ENCODE measurements at regions not wholly inside any gene's neighbourhood (a gene's known extent, or its start where the extent isn't known, plus 50 kb on each side); places are given as distances from the start of the nearest gene placed in this dataset.

DNA sequence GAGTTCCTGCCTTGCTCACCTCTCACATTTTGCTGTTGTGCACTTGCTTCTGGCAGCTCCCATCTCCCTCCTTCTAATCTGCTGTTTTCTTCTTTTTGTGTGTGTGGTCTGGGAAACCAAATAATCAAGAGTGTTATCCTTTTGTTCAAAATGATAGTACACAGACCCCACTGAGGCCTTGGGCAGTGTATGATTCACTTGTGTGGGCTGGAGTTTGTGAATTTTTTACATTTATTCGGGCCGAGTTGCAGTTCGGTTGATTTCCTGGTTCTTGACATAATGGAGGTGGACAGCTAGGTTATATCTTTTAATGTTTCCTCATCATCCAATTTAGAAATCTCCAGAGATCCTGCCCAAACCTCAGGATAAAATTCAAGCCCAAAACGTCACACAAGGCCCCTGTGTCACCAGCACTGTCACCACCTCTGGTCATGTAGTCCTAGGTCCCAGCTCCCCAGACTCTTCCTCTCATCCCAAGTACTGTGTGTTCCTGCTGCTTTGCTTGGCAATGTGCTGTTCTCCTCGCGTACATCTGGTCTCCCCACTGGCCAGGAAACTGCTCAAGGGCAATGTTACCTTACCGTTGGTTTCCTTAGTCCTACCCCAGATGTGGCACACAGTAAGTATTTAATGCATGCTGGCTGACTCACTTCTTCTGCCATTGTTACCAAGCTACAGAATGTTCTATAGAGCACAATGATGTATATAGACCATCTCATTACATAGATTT lies 55.7 kb upstream of the PHACTR2 start:
- no peak overlapping the region for H3K27ac ChIP-seq
- H3K9me3 ChIP-seq (ENCODE audit: low read depth) = no peaks in the 10 kb centered on the region
- no peaks in the 10 kb centered on the region for H3K4me1 ChIP-seq (ENCODE audit: low read depth)
- H3K27me3 ChIP-seq = no peaks in the 10 kb centered on the region
- no peaks in the 10 kb centered on the region for H3K36me3 ChIP-seq
- no peak overlapping the region for H3K4me3 ChIP-seq
- TF ChIP-seq, protein P1, sequence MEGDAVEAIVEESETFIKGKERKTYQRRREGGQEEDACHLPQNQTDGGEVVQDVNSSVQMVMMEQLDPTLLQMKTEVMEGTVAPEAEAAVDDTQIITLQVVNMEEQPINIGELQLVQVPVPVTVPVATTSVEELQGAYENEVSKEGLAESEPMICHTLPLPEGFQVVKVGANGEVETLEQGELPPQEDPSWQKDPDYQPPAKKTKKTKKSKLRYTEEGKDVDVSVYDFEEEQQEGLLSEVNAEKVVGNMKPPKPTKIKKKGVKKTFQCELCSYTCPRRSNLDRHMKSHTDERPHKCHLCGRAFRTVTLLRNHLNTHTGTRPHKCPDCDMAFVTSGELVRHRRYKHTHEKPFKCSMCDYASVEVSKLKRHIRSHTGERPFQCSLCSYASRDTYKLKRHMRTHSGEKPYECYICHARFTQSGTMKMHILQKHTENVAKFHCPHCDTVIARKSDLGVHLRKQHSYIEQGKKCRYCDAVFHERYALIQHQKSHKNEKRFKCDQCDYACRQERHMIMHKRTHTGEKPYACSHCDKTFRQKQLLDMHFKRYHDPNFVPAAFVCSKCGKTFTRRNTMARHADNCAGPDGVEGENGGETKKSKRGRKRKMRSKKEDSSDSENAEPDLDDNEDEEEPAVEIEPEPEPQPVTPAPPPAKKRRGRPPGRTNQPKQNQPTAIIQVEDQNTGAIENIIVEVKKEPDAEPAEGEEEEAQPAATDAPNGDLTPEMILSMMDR (IDR thresholded peaks at IDR 0.05; ENCODE audit: low read depth, low read length) = no peak
- peak in 1 of 2 donors; percentile 45 for DNase-seq (ENCODE audit: low read depth in 1 of 2, low spot score in 1 of 2)

DNA sequence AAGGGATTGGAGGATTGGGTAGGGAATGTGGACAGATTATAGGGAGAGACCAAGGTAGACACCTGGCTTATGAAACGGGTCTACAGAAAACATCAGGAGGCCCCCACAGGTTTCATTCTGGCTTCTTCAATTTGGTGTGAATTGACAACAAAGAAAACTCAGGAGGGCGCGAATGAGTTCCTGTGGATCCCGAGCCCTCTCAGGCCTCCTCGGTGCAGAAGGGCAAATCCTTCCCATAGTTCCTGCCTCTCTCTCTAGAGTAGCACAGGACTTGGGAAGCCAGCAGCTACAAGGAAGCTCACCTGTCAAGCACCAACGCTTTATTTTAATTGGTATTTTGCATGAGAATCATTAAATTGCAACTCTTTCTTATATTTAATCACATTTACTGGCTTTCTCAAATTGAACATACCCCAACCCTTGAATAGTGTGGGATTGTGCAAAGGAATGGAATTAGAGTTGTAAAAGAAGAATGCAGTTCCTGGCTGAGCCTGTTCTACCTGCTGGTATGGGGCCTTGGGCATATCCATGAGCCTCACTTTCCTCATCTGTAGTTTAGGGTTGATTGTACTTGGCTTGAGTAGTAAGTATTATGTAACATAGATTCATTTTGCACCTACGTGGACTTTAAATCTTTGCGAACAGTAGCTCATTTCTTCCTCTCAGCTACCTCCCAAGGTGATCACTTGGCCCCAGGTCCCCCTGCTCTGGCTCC lies 56.4 kb upstream of the PHACTR2 start:
- TF ChIP-seq, protein P1 (IDR thresholded peaks at IDR 0.05; ENCODE audit: low read depth, low read length) = no peak
- Histone ChIP-seq H3K4me1 (ENCODE audit: low read depth) (no peaks in the 10 kb centered on the region), H3K27me3 (no peaks in the 10 kb centered on the region), H3K36me3 (no peaks in the 10 kb centered on the region), H3K9me3 (ENCODE audit: low read depth) (no peaks in the 10 kb centered on the region), H3K4me3 (no peak overlapping the region), H3K27ac (no peak overlapping the region)
- DNase-seq (ENCODE audit: low read depth in 1 of 2, low spot score in 1 of 2) = no peak

DNA sequence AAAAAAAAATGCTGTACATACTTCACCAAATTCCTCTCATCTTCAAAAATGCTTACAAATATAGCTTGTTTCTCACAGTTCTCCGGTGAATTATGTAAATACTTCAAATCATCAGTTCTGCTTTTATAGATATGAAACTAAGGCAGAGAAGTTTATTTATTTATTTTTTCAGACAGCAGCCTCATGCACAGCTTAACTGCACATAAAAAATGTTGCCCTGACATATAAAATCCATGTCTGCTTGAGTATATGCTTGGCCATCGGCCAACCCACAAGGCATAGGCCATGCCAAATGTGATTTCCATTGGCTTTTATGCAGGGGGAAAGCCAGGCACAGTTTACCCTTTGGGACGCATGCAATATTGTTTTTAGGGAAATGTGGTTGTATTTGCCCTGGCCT lies 57.3 kb upstream of the PHACTR2 start:
- Histone ChIP-seq H3K27ac (no peak overlapping the region), H3K27me3 (no peaks in the 10 kb centered on the region), H3K36me3 (no peaks in the 10 kb centered on the region), H3K9me3 (ENCODE audit: low read depth) (no peaks in the 10 kb centered on the region), H3K4me3 (no peak overlapping the region), H3K4me1 (ENCODE audit: low read depth) (no peaks in the 10 kb centered on the region)
- peak in 1 of 2 donors; percentile 65 for DNase-seq (ENCODE audit: low read depth in 1 of 2, low spot score in 1 of 2)
- TF ChIP-seq, protein P1 (IDR thresholded peaks at IDR 0.05; ENCODE audit: low read depth, low read length) = no peak

DNA sequence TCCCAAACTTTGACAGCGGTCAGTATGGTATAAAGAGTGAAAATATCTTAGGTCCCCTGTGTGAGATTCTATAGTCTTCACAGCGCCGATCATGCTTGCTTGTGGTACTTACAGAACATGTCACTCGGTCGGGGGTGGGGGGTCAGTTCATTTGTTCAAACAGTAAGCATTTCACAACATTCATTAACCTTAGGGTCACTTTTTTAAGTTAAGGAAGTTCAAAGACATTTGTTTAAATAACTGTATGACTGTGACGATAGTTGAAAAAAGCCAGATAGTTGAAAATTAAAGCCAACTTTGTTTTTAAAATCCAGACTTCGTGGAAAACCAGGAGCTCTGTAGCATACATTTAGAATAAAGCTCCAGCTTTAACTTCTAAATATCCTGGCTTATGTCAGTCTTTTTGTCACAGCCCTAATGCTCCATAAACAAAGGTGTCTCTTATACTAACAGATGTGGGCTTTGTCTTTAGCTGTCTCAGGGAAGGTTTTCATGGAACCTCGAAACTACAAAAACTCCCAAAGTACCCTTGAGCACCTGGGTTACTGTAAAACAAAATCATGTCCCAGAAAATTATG lies 57.9 kb upstream of the PHACTR2 start:
- no peaks in the 10 kb centered on the region for H3K4me1 ChIP-seq (ENCODE audit: low read depth)
- H3K4me3 ChIP-seq = no peak overlapping the region

DNA sequence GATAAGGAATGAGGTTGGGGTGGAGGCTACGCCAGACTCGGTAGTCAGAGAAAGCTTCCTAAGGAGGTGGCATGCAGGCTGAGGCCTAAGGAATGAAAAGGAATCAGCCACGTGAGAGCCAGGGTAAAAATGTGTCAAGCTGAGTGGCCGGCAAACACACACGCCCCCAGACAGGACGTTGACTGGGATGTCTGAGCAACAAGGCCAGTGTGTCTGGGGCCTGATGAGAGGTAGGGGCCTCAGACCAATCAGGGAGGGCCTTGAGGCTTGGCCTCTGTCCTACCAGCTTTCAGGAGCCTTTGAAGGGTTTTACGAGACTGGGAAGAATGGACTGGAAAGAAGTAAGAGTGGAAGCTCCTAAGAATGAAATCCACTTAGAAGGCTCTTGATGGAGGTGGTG lies 61.0 kb upstream of the PHACTR2 start:
- no peaks in the 10 kb centered on the region for H3K27me3 ChIP-seq
- H3K4me3 ChIP-seq = no peak overlapping the region
- no peaks in the 10 kb centered on the region for H3K9me3 ChIP-seq (ENCODE audit: low read depth)
- TF ChIP-seq, protein P1 (IDR thresholded peaks at IDR 0.05; ENCODE audit: low read depth, low read length) = no peak
- H3K27ac ChIP-seq = no peak overlapping the region
- DNase-seq (ENCODE audit: low read depth in 1 of 2, low spot score in 1 of 2) = no peak
- no peaks in the 10 kb centered on the region for H3K36me3 ChIP-seq
- H3K4me1 ChIP-seq (ENCODE audit: low read depth) = no peaks in the 10 kb centered on the region

More for the DNA sequence above, 57.9 kb upstream of the PHACTR2 start:
- no peak overlapping the region for H3K27ac ChIP-seq
- no peak for DNase-seq (ENCODE audit: low read depth in 1 of 2, low spot score in 1 of 2)
- no peaks in the 10 kb centered on the region for H3K9me3 ChIP-seq (ENCODE audit: low read depth)
- no peaks in the 10 kb centered on the region for H3K36me3 ChIP-seq
- TF ChIP-seq, protein P1 (IDR thresholded peaks at IDR 0.05; ENCODE audit: low read depth, low read length) = no peak
- no peaks in the 10 kb centered on the region for H3K27me3 ChIP-seq
